AG09309 (cell line): ENCODE measurements at regions not wholly inside any gene's neighbourhood (a gene's known extent, or its start where the extent isn't known, plus 50 kb on each side); places are given as distances from the start of the nearest gene placed in this dataset.

Source experiments
- DNase-seq: peaks from one replicate; pipeline ENCODE4 v3.0.0-alpha.2; 2010; ENCODE audit warnings: low read depth
- H3K4me3 ChIP-seq: 2 replicates; pipeline ENCODE4 v1.5.1; 2011; ENCODE audit warnings: mild to moderate bottlenecking, low read depth, low read length, moderate library complexity; ENCODE audit not compliant: control insufficient read depth
- TF ChIP-seq, protein P1 (sequence below): IDR thresholded peaks from 2 replicates; pipeline ENCODE4 v1.5.1; 2011; ENCODE audit warnings: mild to moderate bottlenecking, low read depth, low read length, inconsistent platforms; ENCODE audit not compliant: insufficient read depth, control insufficient read depth; ENCODE audit errors: missing control alignments

DNA sequence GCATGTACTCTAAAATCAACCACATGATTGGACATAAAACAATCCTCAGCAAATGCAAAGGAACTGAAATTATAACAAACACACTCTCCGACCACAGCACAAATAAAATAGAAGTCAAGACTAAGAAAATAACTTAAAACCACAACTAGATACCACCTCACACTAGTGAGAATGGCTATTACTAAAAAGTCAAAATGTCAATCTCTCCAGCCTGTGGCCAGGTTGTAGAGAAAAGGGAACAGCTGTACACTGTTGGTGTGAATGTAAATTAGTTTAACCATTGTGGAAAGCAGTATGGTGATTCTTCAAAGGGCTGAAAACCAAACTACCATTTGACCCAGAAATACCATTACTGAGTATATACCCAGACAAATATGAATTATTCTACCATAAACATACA is 1025.7 kb upstream of the TENM4 start:
- no peak for DNase-seq

DNA sequence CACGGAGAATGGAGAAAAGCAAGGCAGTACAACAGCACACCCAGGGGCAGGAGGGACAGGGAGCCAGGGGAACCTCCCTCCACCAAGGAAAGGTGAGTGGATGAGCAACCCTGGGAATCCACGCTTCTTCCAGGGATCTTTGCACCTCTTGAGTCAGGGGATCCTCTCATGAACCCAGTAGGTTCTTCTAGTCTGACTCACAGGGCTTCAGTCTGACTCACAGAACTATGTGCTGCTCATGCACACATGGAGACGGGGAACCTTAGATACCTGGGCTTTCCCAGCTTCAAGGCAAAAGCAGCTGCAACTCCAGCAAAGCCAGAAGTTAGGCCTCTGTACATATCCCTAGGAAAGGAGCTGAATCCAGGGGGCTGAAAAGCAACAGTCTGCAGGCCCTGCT is 1021.4 kb upstream of the TENM4 start:
- no peak for DNase-seq
- TF ChIP-seq, protein P1, sequence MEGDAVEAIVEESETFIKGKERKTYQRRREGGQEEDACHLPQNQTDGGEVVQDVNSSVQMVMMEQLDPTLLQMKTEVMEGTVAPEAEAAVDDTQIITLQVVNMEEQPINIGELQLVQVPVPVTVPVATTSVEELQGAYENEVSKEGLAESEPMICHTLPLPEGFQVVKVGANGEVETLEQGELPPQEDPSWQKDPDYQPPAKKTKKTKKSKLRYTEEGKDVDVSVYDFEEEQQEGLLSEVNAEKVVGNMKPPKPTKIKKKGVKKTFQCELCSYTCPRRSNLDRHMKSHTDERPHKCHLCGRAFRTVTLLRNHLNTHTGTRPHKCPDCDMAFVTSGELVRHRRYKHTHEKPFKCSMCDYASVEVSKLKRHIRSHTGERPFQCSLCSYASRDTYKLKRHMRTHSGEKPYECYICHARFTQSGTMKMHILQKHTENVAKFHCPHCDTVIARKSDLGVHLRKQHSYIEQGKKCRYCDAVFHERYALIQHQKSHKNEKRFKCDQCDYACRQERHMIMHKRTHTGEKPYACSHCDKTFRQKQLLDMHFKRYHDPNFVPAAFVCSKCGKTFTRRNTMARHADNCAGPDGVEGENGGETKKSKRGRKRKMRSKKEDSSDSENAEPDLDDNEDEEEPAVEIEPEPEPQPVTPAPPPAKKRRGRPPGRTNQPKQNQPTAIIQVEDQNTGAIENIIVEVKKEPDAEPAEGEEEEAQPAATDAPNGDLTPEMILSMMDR, result no peak
- H3K4me3 ChIP-seq, result no peak overlapping the region

More for the DNA sequence above, 1025.7 kb upstream of the TENM4 start:
- no peak overlapping the region for H3K4me3 ChIP-seq
- TF ChIP-seq, protein P1, result no peak

DNA sequence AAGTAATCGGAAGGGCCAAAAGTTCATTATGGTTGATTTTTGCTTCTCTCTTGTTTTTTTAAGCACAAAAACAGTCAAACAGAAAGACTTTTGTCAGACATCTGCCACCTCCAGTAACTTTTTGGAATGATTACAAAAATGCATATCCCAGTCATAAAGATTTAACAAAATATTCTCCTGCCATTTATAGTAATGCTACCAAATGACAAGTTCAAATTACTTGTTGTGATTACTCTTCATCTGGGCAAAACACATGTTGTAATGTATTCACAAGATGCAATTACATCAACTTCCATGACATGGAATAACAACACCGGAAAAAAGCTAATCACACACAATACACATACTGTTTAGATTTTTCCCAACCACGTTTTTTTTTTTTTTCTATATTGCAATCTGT is 1017.5 kb upstream of the TENM4 start:
- TF ChIP-seq, protein P1, result no peak
- DNase-seq, result no peak
- no peak overlapping the region for H3K4me3 ChIP-seq

DNA sequence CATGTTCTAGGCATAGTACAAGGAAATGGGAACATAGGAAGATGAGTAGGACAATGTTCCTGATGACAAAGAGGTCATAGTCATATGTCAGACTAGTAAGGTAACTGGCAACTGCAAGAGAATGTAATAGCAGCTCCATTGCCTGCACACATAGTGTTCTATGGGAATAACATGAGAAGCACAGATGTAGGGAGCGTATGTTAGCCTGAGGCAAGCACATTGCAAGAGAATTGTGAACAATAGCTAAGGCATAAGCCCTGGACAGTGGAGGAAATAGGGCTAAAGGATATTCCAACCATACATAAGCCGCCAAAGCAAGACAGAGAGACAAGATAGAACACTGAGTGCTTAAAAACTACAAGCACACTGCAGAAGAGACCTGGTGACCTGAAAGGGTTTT is 1017.0 kb upstream of the TENM4 start:
- TF ChIP-seq, protein P1, result no peak
- H3K4me3 ChIP-seq, result no peak overlapping the region
- no peak for DNase-seq

DNA sequence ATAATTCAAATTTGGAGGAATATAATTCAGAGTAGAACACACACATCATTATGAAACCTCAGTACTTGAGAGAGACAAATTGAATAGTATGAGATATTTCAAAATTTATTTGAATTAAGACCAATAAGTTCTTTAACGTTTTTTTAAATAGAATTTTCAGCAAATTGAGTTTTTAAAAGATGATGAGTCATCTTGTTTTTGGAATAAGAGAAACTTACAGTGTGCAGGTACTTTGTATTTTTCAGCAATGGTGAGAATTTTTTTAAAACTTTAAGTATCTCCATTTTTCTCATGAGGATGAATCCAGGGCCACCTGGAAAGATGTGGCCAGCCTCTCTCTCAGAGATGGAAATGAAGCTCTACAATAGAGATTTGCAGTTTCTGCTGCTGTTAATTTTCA is 1015.0 kb upstream of the TENM4 start:
- DNase-seq, result no peak
- TF ChIP-seq, protein P1, result no peak
- no peak overlapping the region for H3K4me3 ChIP-seq

DNA sequence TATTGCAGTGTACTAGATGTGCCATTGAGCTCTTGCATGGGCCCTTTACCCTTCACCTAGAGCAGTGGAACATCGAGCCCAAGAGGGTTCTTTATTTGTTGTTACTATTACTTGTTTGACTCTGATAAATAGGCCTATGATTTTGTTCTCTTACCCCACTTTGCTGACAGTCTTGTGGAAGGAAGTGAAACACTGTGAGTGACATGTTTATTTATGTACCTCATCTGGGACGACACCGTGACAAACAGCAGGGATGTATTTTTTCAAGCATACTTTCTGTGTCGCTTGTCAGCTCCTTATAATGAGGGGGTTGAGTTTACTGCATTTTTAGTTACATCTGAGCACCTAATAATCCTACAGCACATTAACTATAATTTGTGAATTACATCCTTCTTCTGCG is 1010.3 kb upstream of the TENM4 start:
- no peak overlapping the region for H3K4me3 ChIP-seq
- TF ChIP-seq, protein P1, result no peak
- DNase-seq, result no peak

DNA sequence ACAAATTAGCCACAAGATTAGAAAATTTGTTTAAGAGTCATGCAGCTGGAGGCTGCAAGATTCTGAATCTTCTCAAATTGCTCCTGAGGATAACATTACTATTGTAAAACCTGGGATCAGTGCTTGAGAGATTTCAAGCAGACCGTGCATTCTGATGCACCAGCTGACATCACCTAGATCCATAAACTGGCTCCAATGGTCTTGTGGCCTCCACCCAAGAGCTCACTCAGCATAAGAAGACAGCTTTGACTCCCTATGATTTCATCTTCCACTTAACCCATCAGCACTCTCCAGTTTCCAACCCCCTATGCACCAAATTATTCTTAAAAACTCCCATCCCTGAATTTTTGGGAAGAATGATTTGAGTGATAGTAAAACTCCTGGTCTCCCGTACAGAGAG is 1007.9 kb upstream of the TENM4 start:
- no peak overlapping the region for H3K4me3 ChIP-seq
- no peak for DNase-seq
- TF ChIP-seq, protein P1, result no peak
